ENCODE measurements at regions not wholly inside any gene's neighbourhood (a gene's known extent, or its start where the extent isn't known, plus 50 kb on each side); places are given as distances from the start of the nearest gene placed in this dataset.
"Not testable (repeated sequence)": the region's sequence is repeated elsewhere in the genome, so short reads cannot be mapped to it uniquely, and the experiment has no call there.

GRCh38 chr22:11932212-11932611, 3595.8 kb upstream of the OR11H1 start:
- H3K36me3 ChIP-seq (ENCODE audit: insufficient read depth in 1 of 2, low read depth in 1 of 2); H3K4me1 ChIP-seq; H3K9me3 ChIP-seq; H3K4me3 ChIP-seq; H3K27me3 ChIP-seq (ENCODE audit: insufficient read depth in 3 of 3, low read length in 2 of 3); intact Hi-C loops (cut with DNase I); ATAC-seq; H3K27ac ChIP-seq: not testable (repeated sequence)
- peak; percentile 7 to 22 for DNase-seq
- 40 to 92% (median 71%) methylated on average over 2 of the region's 3 CpGs for WGBS, 3 donors

- WGBS, 3 donors: 18 to 82% (median 77%) methylated on average over 2 to 11 of the region's 11 CpGs
- not testable (repeated sequence) for DNase-seq
Measured at GRCh38 chr22:11967915-11968616, 3559.9 kb upstream of the OR11H1 start.

GRCh38 chr22:11973856-11974255, 3554.1 kb upstream of the OR11H1 start:
- H3K27ac ChIP-seq; H3K36me3 ChIP-seq (ENCODE audit: insufficient read depth in 1 of 2, low read depth in 1 of 2); intact Hi-C loops (cut with DNase I); H3K4me1 ChIP-seq; ATAC-seq; H3K27me3 ChIP-seq (ENCODE audit: insufficient read depth in 3 of 3, low read length in 2 of 3); H3K4me3 ChIP-seq; H3K9me3 ChIP-seq; DNase-seq: not testable (repeated sequence)
- WGBS, 3 donors: 47 to 63% (median 53%) methylated on average over 9 to 35 of the region's 35 CpGs

More at GRCh38 chr22:11967915-11968616, 3559.9 kb upstream of the OR11H1 start:
- H3K36me3 ChIP-seq (ENCODE audit: insufficient read depth in 1 of 2, low read depth in 1 of 2); H3K27ac ChIP-seq; H3K4me1 ChIP-seq; H3K4me3 ChIP-seq; ATAC-seq; H3K9me3 ChIP-seq; H3K27me3 ChIP-seq (ENCODE audit: insufficient read depth in 3 of 3, low read length in 2 of 3); intact Hi-C loops (cut with DNase I): not testable (repeated sequence)
